IPS-NIHi11 (cell line): ENCODE measurements at regions not wholly inside any gene's neighbourhood (a gene's known extent, or its start where the extent isn't known, plus 50 kb on each side); places are given as distances from the start of the nearest gene placed in this dataset.
"Not testable (repeated sequence)": the region's sequence is repeated elsewhere in the genome, so short reads cannot be mapped to it uniquely, and the experiment has no call there.

Experiments
- DNase-seq: peaks from one replicate; pipeline ENCODE4 v3.0.0; 2012; ENCODE audit warnings: mixed read lengths, low spot score

GRCh38 chrX:43225626-43226328 is 430.3 kb upstream of the MAOA start:
- no peak for DNase-seq

GRCh38 chrX:43238461-43238945 is 417.6 kb upstream of the MAOA start:
- DNase-seq = no peak

- DNase-seq = no peak
Measured at GRCh38 chrX:43239356-43239755, 416.7 kb upstream of the MAOA start.

GRCh38 chrX:43255596-43255995 is 400.5 kb upstream of the MAOA start:
- no peak for DNase-seq

- no peak for DNase-seq
Measured at GRCh38 chrX:43266487-43266886, 389.6 kb upstream of the MAOA start.

GRCh38 chrX:43267652-43268051 is 388.4 kb upstream of the MAOA start:
- no peak for DNase-seq

GRCh38 chrX:43269201-43269600 is 386.9 kb upstream of the MAOA start:
- no peak for DNase-seq

GRCh38 chrX:43277879-43278278 is 378.2 kb upstream of the MAOA start:
- no peak for DNase-seq

GRCh38 chrX:43278440-43278839 is 377.7 kb upstream of the MAOA start:
- DNase-seq = no peak

- no peak for DNase-seq
Measured at GRCh38 chrX:43279341-43279808, 376.7 kb upstream of the MAOA start.

GRCh38 chrX:43283187-43283586 is 372.9 kb upstream of the MAOA start:
- no peak for DNase-seq

- DNase-seq = not testable (repeated sequence)
Measured at GRCh38 chrX:43311625-43312024, 344.5 kb upstream of the MAOA start.

- no peak for DNase-seq
Measured at GRCh38 chrX:43313035-43313434, 343.1 kb upstream of the MAOA start.

- DNase-seq = no peak
Measured at GRCh38 chrX:43314525-43314924, 341.6 kb upstream of the MAOA start.

GRCh38 chrX:43315622-43316021 is 340.5 kb upstream of the MAOA start:
- DNase-seq = no peak

GRCh38 chrX:43316146-43316545 is 340.0 kb upstream of the MAOA start:
- no peak for DNase-seq

- no peak for DNase-seq
Measured at GRCh38 chrX:43317378-43317777, 338.7 kb upstream of the MAOA start.

- DNase-seq = no peak
Measured at GRCh38 chrX:43328358-43328946, 327.6 kb upstream of the MAOA start.

GRCh38 chrX:43333543-43333942 is 322.6 kb upstream of the MAOA start:
- no peak for DNase-seq

- DNase-seq = no peak
Measured at GRCh38 chrX:43345166-43345565, 310.9 kb upstream of the MAOA start.

- peak; percentile 37 for DNase-seq
Measured at GRCh38 chrX:43349363-43349762, 306.7 kb upstream of the MAOA start.

- DNase-seq = no peak
Measured at GRCh38 chrX:43350935-43351334, 305.2 kb upstream of the MAOA start.

- DNase-seq = no peak
Measured at GRCh38 chrX:43357741-43358140, 298.4 kb upstream of the MAOA start.

- DNase-seq = no peak
Measured at GRCh38 chrX:43373032-43373431, 283.1 kb upstream of the MAOA start.
